H1 (cell line): ENCODE measurements at regions not wholly inside any gene's neighbourhood (a gene's known extent, or its start where the extent isn't known, plus 50 kb on each side); places are given as distances from the start of the nearest gene placed in this dataset.

ENCODE experiments used
- CTCF ChIA-PET: fragments of 300-600 bp; sonication (Branson Sonifier 250); formaldehyde crosslinking; loops from one replicate; lab custom pipeline; 2021; ENCODE audit not compliant: partially characterized antibody; lab: Charles Lee
- POLR2A ChIA-PET: fragments of 300-600 bp; sonication (Branson Sonifier 250); formaldehyde crosslinking; loops from one replicate; lab custom pipeline; 2021; ENCODE audit warnings: inconsistent platforms; ENCODE audit not compliant: partially characterized antibody; lab: Charles Lee
- DNase-seq, 2 experiments: peaks; one replicate each; pipeline versions ENCODE4 v3.0.0 to v3.0.0-alpha.2; 2010 to 2022; ENCODE audit warnings: low spot score in 2 of 2, low read depth in 1 of 2, mixed read lengths in 1 of 2
- FAIRE-seq: peaks from 2 replicates; lab custom pipeline; 2011; peaks lifted over from hg19 to GRCh38; lab: Jason Lieb, UNC
- H2AFZ ChIP-seq: 2 replicates; pipeline ENCODE4 v1.8.1; 2012; ENCODE audit warnings: low read length, inconsistent platforms
- H2AK5ac ChIP-seq: 2 replicates; pipeline ENCODE4 v1.6.1; 2013; ENCODE audit warnings: low read depth, low read length
- H2BK120ac ChIP-seq: replicated peaks from 2 replicates; pipeline ENCODE3; 2013; ENCODE audit warnings: low read depth, low read length, inconsistent platforms
- H2BK12ac ChIP-seq: 2 replicates; pipeline ENCODE4 v1.6.1; 2013; ENCODE audit warnings: low read depth, low read length
- H2BK15ac ChIP-seq: 2 replicates; pipeline ENCODE4 v1.6.1; 2013; ENCODE audit warnings: low read length
- H2BK20ac ChIP-seq: 2 replicates; pipeline ENCODE4 v1.6.1; 2013; ENCODE audit warnings: low read length
- H2BK5ac ChIP-seq: 2 replicates; pipeline ENCODE4 v1.6.1; 2013; ENCODE audit warnings: low read depth, low read length
- H3K14ac ChIP-seq: 2 replicates; pipeline ENCODE4 v1.6.1; 2013; ENCODE audit warnings: inconsistent platforms; ENCODE audit not compliant: insufficient read length
- H3K18ac ChIP-seq: 2 replicates; pipeline ENCODE4 v1.6.1; 2013; ENCODE audit warnings: low read length; ENCODE audit errors: extremely low read depth
- H3K23ac ChIP-seq: 2 replicates; pipeline ENCODE4 v1.6.1; 2013; ENCODE audit warnings: inconsistent platforms; ENCODE audit not compliant: insufficient read length
- H3K23me2 ChIP-seq: 2 replicates; pipeline ENCODE4 v1.6.1; 2013; ENCODE audit warnings: low read depth, low read length
- H3K27ac ChIP-seq: 2 replicates; pipeline ENCODE4 v1.6.1; 2011; ENCODE audit warnings: low read depth, low read length, inconsistent platforms
- H3K27me3 ChIP-seq, 4 experiments: replicated peaks in 1 of 4; 1 replicate in 1 of 4; 2 replicates in 3 of 4; pipeline versions ENCODE4 v1.6.1 to v1.8.1; 2011 to 2013; ENCODE audit warnings: low read length in 3 of 4, mild to moderate bottlenecking in 3 of 4, inconsistent platforms in 2 of 4, mixed read lengths in 2 of 4, moderate library complexity in 1 of 4; ENCODE audit not compliant: control insufficient read depth in 3 of 4, insufficient read depth in 3 of 4; ENCODE audit errors: extremely low read depth in 1 of 4
- H3K36me3 ChIP-seq, 4 experiments: 2 replicates each; pipeline versions ENCODE4 v1.6.1 to v1.8.1; 2011 to 2013; ENCODE audit warnings: mild to moderate bottlenecking in 4 of 4, low read length in 3 of 4, moderate library complexity in 2 of 4, control low read depth in 1 of 4, inconsistent platforms in 1 of 4; ENCODE audit not compliant: insufficient read depth in 4 of 4, control insufficient read depth in 2 of 4
- H3K4ac ChIP-seq: replicated peaks from 2 replicates; pipeline ENCODE3; 2013; ENCODE audit warnings: low read length, low read depth, mixed read lengths, inconsistent platforms; ENCODE audit not compliant: insufficient read length
- H3K4me1 ChIP-seq, 4 experiments: replicated peaks in 1 of 4; 1 replicate in 1 of 4; 2 replicates in 3 of 4; pipeline versions ENCODE4 v1.6.1 to v1.8.1; 2011 to 2013; ENCODE audit warnings: low read length in 3 of 4, inconsistent platforms in 2 of 4, mixed read lengths in 1 of 4; ENCODE audit not compliant: insufficient read depth in 4 of 4, control insufficient read depth in 3 of 4
- H3K4me2 ChIP-seq, 2 experiments: 2 replicates each; pipeline versions ENCODE4 v1.6.1 to v1.8.1; 2011 to 2013; ENCODE audit warnings: low read depth in 2 of 2, low read length in 2 of 2, control low read depth in 1 of 2, inconsistent platforms in 1 of 2, mild to moderate bottlenecking in 1 of 2; ENCODE audit not compliant: insufficient read depth in 1 of 2
- H3K4me3 ChIP-seq, 4 experiments: fragments of 200-600, 300-600 bp in 1 of 4; sonication (generic), shearing (Covaris generic), sonication (Bioruptor Twin) in 1 of 4; 2 replicates each; pipeline versions ENCODE4 v1.5.1 to v1.8.1; 2011 to 2016; ENCODE audit warnings: low read length in 4 of 4, low read depth in 3 of 4, control low read depth in 2 of 4, inconsistent platforms in 2 of 4, mild to moderate bottlenecking in 2 of 4, mixed read lengths in 1 of 4, moderate library complexity in 1 of 4; ENCODE audit not compliant: insufficient read depth in 2 of 4; ENCODE audit errors: extremely low read depth in 1 of 4
- H3K56ac ChIP-seq: replicated peaks from 2 replicates; pipeline ENCODE3; 2013; ENCODE audit warnings: low read depth, mild to moderate bottlenecking, mixed read lengths, low read length, inconsistent platforms; ENCODE audit not compliant: insufficient read length
- H3K79me1 ChIP-seq: 2 replicates; pipeline ENCODE4 v1.6.1; 2013; ENCODE audit warnings: low read depth, low read length, control low read depth
- H3K79me2 ChIP-seq, 2 experiments: 2 replicates each; pipeline versions ENCODE4 v1.6.1 to v1.8.1; 2012 to 2013; ENCODE audit warnings: low read length in 2 of 2, mild to moderate bottlenecking in 2 of 2, inconsistent platforms in 1 of 2; ENCODE audit not compliant: insufficient read depth in 2 of 2, control insufficient read depth in 1 of 2
- H3K9ac ChIP-seq, 4 experiments: replicated peaks in 1 of 4; 1 replicate in 1 of 4; 2 replicates in 3 of 4; pipeline versions ENCODE4 v1.6.1 to v1.8.1; 2011 to 2013; ENCODE audit warnings: low read depth in 3 of 4, low read length in 3 of 4, control low read depth in 2 of 4, mild to moderate bottlenecking in 2 of 4, moderate library complexity in 2 of 4, inconsistent platforms in 1 of 4; ENCODE audit errors: extremely low read depth in 1 of 4
- H3K9me3 ChIP-seq, 2 experiments: 2 replicates each; pipeline versions ENCODE4 v1.6.1 to v1.8.1; 2012 to 2013; ENCODE audit warnings: mild to moderate bottlenecking in 2 of 2, moderate library complexity in 2 of 2, control low read depth in 1 of 2, inconsistent platforms in 1 of 2, low read depth in 1 of 2, low read length in 1 of 2, mixed read lengths in 1 of 2; ENCODE audit not compliant: insufficient read depth in 2 of 2
- H4K20me1 ChIP-seq, 2 experiments: replicated peaks in 1 of 2; 2 replicates each; pipeline versions ENCODE3 to v1.8.1; 2011 to 2013; ENCODE audit warnings: inconsistent platforms in 2 of 2, low read length in 2 of 2, mild to moderate bottlenecking in 1 of 2; ENCODE audit not compliant: insufficient read depth in 2 of 2, control insufficient read depth in 1 of 2
- H4K5ac ChIP-seq: 2 replicates; pipeline ENCODE4 v1.6.1; 2013; ENCODE audit warnings: low read length, low read depth, mixed read lengths, inconsistent platforms; ENCODE audit not compliant: insufficient read length
- H4K8ac ChIP-seq: 2 replicates; pipeline ENCODE4 v1.8.0; 2013; ENCODE audit warnings: mild to moderate bottlenecking, moderate library complexity, low read length, inconsistent platforms; ENCODE audit not compliant: insufficient read depth; ENCODE audit errors: extremely low read depth
- H4K91ac ChIP-seq: replicated peaks from 2 replicates; pipeline ENCODE3; 2013; ENCODE audit warnings: low read length, mixed read lengths, inconsistent platforms; ENCODE audit not compliant: insufficient read length
- BCL11A ChIP-seq, 2 experiments: IDR thresholded peaks; one replicate each; pipeline ENCODE4 v1.6.1; 2011; ENCODE audit warnings: low read depth in 2 of 2, low read length in 2 of 2, mild to moderate bottlenecking in 2 of 2
- CBX5 ChIP-seq: fragments of 300-800, 300-1000 bp; sonication (generic); IDR thresholded peaks from 2 replicates; pipeline ENCODE4 v1.7.1; 2016; ENCODE audit warnings: antibody characterized with exemption, low read length, low read depth
- GABPA ChIP-seq: IDR thresholded peaks from 2 replicates; pipeline ENCODE4 v1.6.1; 2011; ENCODE audit warnings: mild to moderate bottlenecking, low read length, moderate library complexity, borderline replicate concordance; ENCODE audit not compliant: insufficient read depth
- HDAC6 ChIP-seq: IDR thresholded peaks from one replicate; pipeline ENCODE4 v1.7.1; 2012; ENCODE audit warnings: low read depth, mild to moderate bottlenecking, inconsistent platforms, low read length, moderate library complexity
- POLR2A ChIP-seq, 2 experiments: IDR thresholded peaks; 1 replicate in 1 of 2; 2 replicates in 1 of 2; pipeline ENCODE4 v1.6.1; 2011; ENCODE audit warnings: low read depth in 2 of 2, low read length in 2 of 2, mild to moderate bottlenecking in 2 of 2; ENCODE audit errors: control extremely low read depth in 1 of 2
- SP1 ChIP-seq: IDR thresholded peaks from 2 replicates; pipeline ENCODE4 v1.6.1; 2011; ENCODE audit warnings: low read depth, low read length
- WGBS, 2 experiments: shearing (Covaris generic) in 1 of 2; methylation state at CpG; one replicate each; pipeline versions ENCODE4 v1.1.6 to v1.1.7; 2013 to 2015; ENCODE audit warnings: low lambda C conversion rate in 2 of 2, mixed read lengths in 2 of 2, inconsistent platforms in 1 of 2, low coverage in 1 of 2, missing lambda C conversion rate in 1 of 2; ENCODE audit not compliant: insufficient replicate concordance in 2 of 2, insufficient coverage in 1 of 2, insufficient read length in 1 of 2; ENCODE audit errors: extremely low coverage in 1 of 2, missing lambda C conversion rate in 1 of 2; 5-methylcytosine and 5-hydroxymethylcytosine counted together

DNA sequence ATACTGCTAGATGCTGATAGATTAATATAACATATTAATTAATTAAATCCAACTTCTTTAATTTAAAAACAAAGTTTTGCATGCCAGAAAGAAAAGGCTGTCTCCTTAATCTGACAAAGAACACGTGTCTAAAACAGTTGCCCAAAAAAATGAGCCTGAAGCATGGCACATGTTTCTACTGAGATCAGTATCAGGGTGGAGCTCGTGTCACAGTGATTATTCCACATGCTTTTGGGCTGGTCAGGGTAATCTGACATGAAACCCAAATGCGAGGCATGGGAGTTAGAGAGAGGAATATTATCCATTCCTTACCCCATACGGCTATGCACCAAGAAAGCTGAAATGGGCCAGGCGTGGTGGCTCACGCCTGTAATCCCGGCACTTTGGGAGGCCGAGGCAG, 79.4 kb upstream of the ADRA2C start:
- Histone ChIP-seq H3K18ac (no peak overlapping the region), H3K4ac (no peak overlapping the region), H3K9me3 (no peaks in the 10 kb centered on the region), H3K56ac (no peak overlapping the region), H2BK15ac (no peak overlapping the region), H3K4me2 (no peak overlapping the region), H3K4me1 (no peaks in the 10 kb centered on the region; a peak in 1 of 7 replicates), H3K27me3 (no peaks in the 10 kb centered on the region; a peak in 1 of 7 replicates), H4K5ac (no peak overlapping the region), H3K23ac (no peak overlapping the region), H3K79me1 (no peaks in the 10 kb centered on the region), H2BK20ac (no peak overlapping the region), H3K79me2 (no peaks in the 10 kb centered on the region), H2BK120ac (no peak overlapping the region), H3K9ac (no peak overlapping the region), H2AK5ac (no peak overlapping the region), H2BK12ac (no peak overlapping the region), H4K8ac (no peak overlapping the region), H2AFZ (no peak overlapping the region), H3K14ac (no peak overlapping the region), H3K23me2 (no peaks in the 10 kb centered on the region), H4K20me1 (no peaks in the 10 kb centered on the region), H3K27ac (no peak overlapping the region), H2BK5ac (no peak overlapping the region), H4K91ac (no peak overlapping the region), H3K36me3 (no peaks in the 10 kb centered on the region), H3K4me3 (no peak overlapping the region)
- DNase-seq (no peak), FAIRE-seq (no peak)
- POLR2A ChIA-PET, result interaction anchor here (0.7 kb wide), 1 partner anchor 44 kb away, joined by 3 read pairs; no protein-coding TSS in a partner anchor
- WGBS, 2 experiments, result 93% methylated on average over 8 of the region's 8 CpGs; no CpG with 5 or more reads in 1 of the 2 experiments
- CTCF ChIA-PET, result interaction anchor here (1.1 to 1.8 kb wide), 3 partner anchors 9 to 207 kb away, joined by 3 to 4 read pairs (median 3); no protein-coding TSS in a partner anchor
- TF ChIP-seq POLR2A (IDR thresholded peaks at IDR 0.05; ENCODE audit: control extremely low read depth in 1 of 2, low read depth in 2 of 2, low read length in 2 of 2), result no peak
- no peak for TF ChIP-seq HDAC6
- TF ChIP-seq BCL11A (IDR thresholded peaks at IDR 0.05; ENCODE audit: low read depth in 2 of 2, low read length in 2 of 2), result no peak
- no peak for TF ChIP-seq SP1
- TF ChIP-seq CBX5, result no peak
- no peak for TF ChIP-seq GABPA
